Activated T-cell treated with anti-CD3 and anti-CD28 coated beads, Interleukin-2, amount 50 U/mL, for 4 hours (primary cell): ENCODE measurements at regions not wholly inside any gene's neighbourhood (a gene's known extent, or its start where the extent isn't known, plus 50 kb on each side); places are given as distances from the start of the nearest gene placed in this dataset.

ENCODE experiments used
- ATAC-seq, 2 donors: fragments of 200-7000 bp; cut with Tn5 transposase; one replicate each; pipeline ENCODE4 v1.10.0; 2021
- DNase-seq: peaks from one replicate; pipeline ENCODE4 v3.0.0-alpha.2; 2020
- H3K27me3 Mint-ChIP-seq: one replicate; pipeline ENCODE4 v1.8.0; 2021; ENCODE audit warnings: low read depth, mixed read lengths
- H3K36me3 Mint-ChIP-seq: one replicate; pipeline ENCODE4 v1.8.0; 2022; ENCODE audit warnings: mixed read lengths; ENCODE audit not compliant: insufficient read depth
- H3K4me1 Mint-ChIP-seq: one replicate; pipeline ENCODE4 v1.8.0; 2021; ENCODE audit warnings: low read depth, mixed read lengths
- H3K4me3 Mint-ChIP-seq: one replicate; pipeline ENCODE4 v1.8.0; 2021; ENCODE audit warnings: mild to moderate bottlenecking, moderate library complexity, mixed read lengths
- H3K9me3 Mint-ChIP-seq: one replicate; pipeline ENCODE4 v1.8.0; 2021; ENCODE audit warnings: mixed read lengths

- Mint-ChIP-seq H3K4me1 (peaks cover 5% of the 10 kb centered on the region), H3K9me3 (peaks cover 12% of the 10 kb centered on the region), H3K36me3 (no peaks in the 10 kb centered on the region), H3K4me3 (no peak overlapping the region), H3K27me3 (peaks cover 16% of the 10 kb centered on the region)
- peak in 1 of 2 donors; percentile 60 for ATAC-seq
- DNase-seq: peak; percentile 23
These were observed 61.5 kb downstream of the TBXT start for GRCh38 chr6:166106076-166106686.

DNA sequence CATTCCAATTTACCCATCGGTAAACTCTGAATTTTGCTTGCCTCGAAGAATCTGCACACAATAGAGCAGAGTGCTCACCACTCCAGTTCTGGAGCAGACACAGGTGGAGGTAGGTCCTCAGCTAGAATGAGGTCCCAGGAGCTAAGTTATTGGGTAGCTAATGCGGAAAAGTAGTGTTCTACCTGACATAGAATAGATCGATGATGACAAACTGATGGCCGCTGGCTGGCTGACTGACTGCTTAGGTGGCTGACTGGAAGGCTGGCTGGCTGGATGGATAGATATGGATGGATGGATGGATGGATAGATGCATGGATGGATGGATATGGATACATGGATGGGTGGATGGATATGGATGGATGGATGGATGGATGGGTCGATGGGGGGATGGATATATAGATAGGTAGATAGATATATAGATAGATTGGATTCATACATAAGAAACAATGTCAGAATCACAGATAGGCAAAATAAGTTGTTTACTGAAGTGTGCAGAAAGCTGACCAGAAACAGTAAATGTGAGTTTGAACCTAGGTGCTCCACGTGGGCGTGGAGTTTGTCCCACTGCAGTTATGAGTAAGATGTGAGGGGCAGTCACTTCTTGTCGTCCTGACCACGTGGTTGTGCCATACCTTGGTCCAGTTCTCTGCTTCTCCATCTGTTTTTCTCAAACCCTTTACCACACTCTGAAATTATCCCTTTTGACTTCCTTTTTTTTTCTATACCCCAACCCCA, 62.1 kb downstream of the TBXT start:
- peaks cover 5% of the 10 kb centered on the region for H3K4me1 Mint-ChIP-seq
- no peaks in the 10 kb centered on the region for H3K36me3 Mint-ChIP-seq
- ATAC-seq (peak in 1 of 2 donors; percentile 48), DNase-seq (no peak)
- H3K27me3 Mint-ChIP-seq: peaks cover 17% of the 10 kb centered on the region
- no peak overlapping the region for H3K4me3 Mint-ChIP-seq
- peaks cover 12% of the 10 kb centered on the region for H3K9me3 Mint-ChIP-seq

- no peak for ATAC-seq
These were observed 62.8 kb downstream of the TBXT start for GRCh38 chr6:166104872-166105271.

GRCh38 chr6:166104107-166104506, 63.5 kb downstream of the TBXT start:
- peaks cover 12% of the 10 kb centered on the region for H3K9me3 Mint-ChIP-seq
- no peaks in the 10 kb centered on the region for H3K36me3 Mint-ChIP-seq
- peaks cover 14% of the 10 kb centered on the region for H3K27me3 Mint-ChIP-seq
- DNase-seq (no peak), ATAC-seq (no peak)
- peaks cover 5% of the 10 kb centered on the region for H3K4me1 Mint-ChIP-seq
- no peak overlapping the region for H3K4me3 Mint-ChIP-seq

More at GRCh38 chr6:166104872-166105271, 62.8 kb downstream of the TBXT start:
- Mint-ChIP-seq H3K4me1 (peaks cover 5% of the 10 kb centered on the region), H3K4me3 (no peak overlapping the region), H3K27me3 (peaks cover 12% of the 10 kb centered on the region), H3K36me3 (no peaks in the 10 kb centered on the region), H3K9me3 (peaks cover 12% of the 10 kb centered on the region)
- no peak for DNase-seq

GRCh38 chr6:166101819-166102419, 65.7 kb downstream of the TBXT start:
- Mint-ChIP-seq H3K4me3 (no peak overlapping the region), H3K9me3 (peaks cover 12% of the 10 kb centered on the region), H3K27me3 (peaks cover 30% of the 10 kb centered on the region), H3K36me3 (no peaks in the 10 kb centered on the region), H3K4me1 (peaks cover 5% of the 10 kb centered on the region)
- ATAC-seq: no peak
- no peak for DNase-seq

DNA sequence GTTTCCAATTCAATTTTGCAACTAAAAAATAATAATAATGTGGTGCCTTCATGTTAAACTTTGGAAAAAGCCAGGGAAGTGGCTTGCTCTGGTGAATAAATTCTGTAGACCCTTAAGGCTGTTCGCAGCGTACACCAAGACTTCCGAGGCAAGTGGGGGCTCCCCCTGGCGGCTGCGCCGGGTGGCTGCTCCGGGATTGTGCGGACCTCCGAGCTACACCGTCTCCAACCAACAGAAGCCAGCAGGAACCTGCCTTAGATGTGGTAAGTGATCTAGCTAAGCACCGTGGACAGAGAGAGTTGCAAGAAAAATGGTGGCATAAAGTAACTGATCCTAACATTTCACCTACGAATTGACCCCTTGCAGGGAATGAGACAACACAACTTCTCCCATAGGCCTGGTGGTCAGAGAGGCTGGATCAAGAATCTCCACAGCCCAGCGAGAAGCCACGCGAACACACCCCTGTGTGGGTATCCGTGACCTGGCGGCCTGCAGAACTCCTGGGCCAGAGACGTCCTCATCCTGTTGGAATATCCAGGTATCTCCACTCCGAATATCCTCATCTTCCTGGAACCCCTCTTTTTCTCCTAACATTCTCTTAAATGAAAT, 69.6 kb downstream of the TBXT start:
- Mint-ChIP-seq H3K27me3 (peaks cover 56% of the 10 kb centered on the region), H3K36me3 (no peaks in the 10 kb centered on the region), H3K4me1 (no peaks in the 10 kb centered on the region), H3K9me3 (peaks cover 12% of the 10 kb centered on the region), H3K4me3 (peak overlapping the region; percentile 32)
- DNase-seq (no peak), ATAC-seq (peak; percentile 48 to 80)

DNA sequence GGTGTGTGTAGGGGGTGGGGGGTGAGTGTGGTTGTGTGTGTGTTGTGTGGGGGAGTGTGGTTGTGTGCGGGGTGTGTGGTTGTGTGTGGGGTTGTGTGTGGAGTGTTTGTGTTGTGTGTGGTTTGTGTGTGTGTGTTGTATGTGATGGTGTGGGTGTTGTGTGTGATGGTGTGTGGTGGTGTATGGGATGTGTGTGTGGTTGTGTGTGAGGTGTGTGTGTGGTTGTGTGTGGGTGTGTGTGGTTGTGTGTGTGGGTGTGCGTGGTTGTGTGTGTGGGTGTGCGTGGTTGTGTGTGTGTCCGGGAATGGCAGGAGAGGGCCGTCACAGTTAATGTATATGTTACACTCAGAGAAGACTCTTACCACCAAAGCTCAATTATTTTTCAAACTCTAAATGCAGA, 79.8 kb downstream of the TBXT start:
- ATAC-seq: no peak
- H3K36me3 Mint-ChIP-seq: no peaks in the 10 kb centered on the region
- H3K9me3 Mint-ChIP-seq: no peaks in the 10 kb centered on the region
- peaks cover 5% of the 10 kb centered on the region for H3K27me3 Mint-ChIP-seq
- DNase-seq: no peak
- no peaks in the 10 kb centered on the region for H3K4me1 Mint-ChIP-seq
- no peak overlapping the region for H3K4me3 Mint-ChIP-seq

DNA sequence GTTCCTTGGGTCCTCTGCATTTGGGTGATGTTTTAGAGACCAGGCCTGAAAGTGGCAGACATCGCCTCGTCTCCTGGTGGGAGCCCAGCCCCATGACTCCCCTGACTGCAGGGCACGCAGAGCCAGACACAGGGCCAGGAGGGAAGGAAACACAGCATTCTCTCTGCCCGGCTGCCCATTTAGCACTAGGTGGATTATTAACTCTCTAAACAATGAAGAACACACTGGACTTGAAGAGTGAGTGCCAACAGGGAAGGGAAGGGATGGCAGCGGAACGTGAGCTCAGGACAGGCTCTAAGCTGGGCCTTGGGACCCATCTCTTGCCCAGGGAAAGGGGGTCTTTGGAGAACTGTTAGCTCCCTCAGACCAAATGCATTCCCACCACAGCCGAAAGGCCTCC, 80.4 kb downstream of the TBXT start:
- H3K36me3 Mint-ChIP-seq: no peaks in the 10 kb centered on the region

GRCh38 chr6:166085500-166085899, 82.2 kb downstream of the TBXT start:
- DNase-seq (no peak), ATAC-seq (no peak)
- no peak overlapping the region for H3K4me3 Mint-ChIP-seq
- no peaks in the 10 kb centered on the region for H3K9me3 Mint-ChIP-seq
- no peaks in the 10 kb centered on the region for H3K4me1 Mint-ChIP-seq
- H3K36me3 Mint-ChIP-seq: no peaks in the 10 kb centered on the region
- peaks cover 7% of the 10 kb centered on the region for H3K27me3 Mint-ChIP-seq

More for the DNA sequence above, 80.4 kb downstream of the TBXT start:
- H3K27me3 Mint-ChIP-seq: peaks cover 5% of the 10 kb centered on the region
- H3K4me3 Mint-ChIP-seq: no peak overlapping the region
- no peak for DNase-seq
- H3K4me1 Mint-ChIP-seq: no peaks in the 10 kb centered on the region
- no peaks in the 10 kb centered on the region for H3K9me3 Mint-ChIP-seq
- ATAC-seq: no peak

- Mint-ChIP-seq H3K4me3 (no peak overlapping the region), H3K36me3 (no peaks in the 10 kb centered on the region), H3K9me3 (no peaks in the 10 kb centered on the region), H3K27me3 (peaks cover 7% of the 10 kb centered on the region), H3K4me1 (no peaks in the 10 kb centered on the region)
- ATAC-seq (no peak), DNase-seq (no peak)
These were observed 82.7 kb downstream of the TBXT start for GRCh38 chr6:166084951-166085350.

- Mint-ChIP-seq H3K4me3 (no peak overlapping the region), H3K4me1 (no peaks in the 10 kb centered on the region)
- ATAC-seq: no peak
These were observed 87.8 kb downstream of the TBXT start for GRCh38 chr6:166079841-166080240.

GRCh38 chr6:166078294-166078693, 89.4 kb downstream of the TBXT start:
- DNase-seq (no peak), ATAC-seq (no peak)
- Mint-ChIP-seq H3K4me1 (no peaks in the 10 kb centered on the region), H3K36me3 (no peaks in the 10 kb centered on the region), H3K27me3 (peaks cover 15% of the 10 kb centered on the region), H3K9me3 (no peaks in the 10 kb centered on the region), H3K4me3 (no peak overlapping the region)

More at GRCh38 chr6:166079841-166080240, 87.8 kb downstream of the TBXT start:
- no peak for DNase-seq
- H3K36me3 Mint-ChIP-seq: no peaks in the 10 kb centered on the region
- H3K27me3 Mint-ChIP-seq: peaks cover 20% of the 10 kb centered on the region
- H3K9me3 Mint-ChIP-seq: no peaks in the 10 kb centered on the region

- DNase-seq (no peak), ATAC-seq (no peak)
- Mint-ChIP-seq H3K9me3 (no peaks in the 10 kb centered on the region), H3K4me1 (no peaks in the 10 kb centered on the region), H3K4me3 (no peak overlapping the region), H3K36me3 (no peaks in the 10 kb centered on the region), H3K27me3 (peaks cover 14% of the 10 kb centered on the region)
These were observed 91.0 kb downstream of the TBXT start for GRCh38 chr6:166076625-166077024.

DNA sequence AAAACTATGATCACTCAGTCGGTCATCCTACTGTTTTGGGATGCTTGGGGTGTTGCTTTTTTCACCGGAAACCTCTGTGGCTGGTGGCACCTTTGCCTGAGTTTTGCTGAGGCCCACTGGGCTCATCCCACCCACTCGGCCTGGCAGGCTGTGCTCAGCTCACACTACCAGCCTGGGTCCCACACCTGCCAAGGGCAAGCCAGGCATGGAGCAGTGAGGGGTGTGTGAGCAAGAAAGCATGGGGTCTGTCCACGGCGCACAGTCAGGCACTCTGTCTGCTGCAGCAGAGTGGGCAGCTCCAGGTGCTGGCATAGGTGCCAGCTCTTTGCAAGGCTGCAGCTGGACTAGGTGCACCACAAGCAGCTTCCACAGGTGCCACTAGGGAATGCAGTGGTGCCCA, 91.7 kb downstream of the TBXT start:
- Mint-ChIP-seq H3K27me3 (peaks cover 14% of the 10 kb centered on the region), H3K4me1 (no peaks in the 10 kb centered on the region), H3K4me3 (no peak overlapping the region), H3K36me3 (no peaks in the 10 kb centered on the region), H3K9me3 (no peaks in the 10 kb centered on the region)
- ATAC-seq: no peak
- DNase-seq: no peak
